Aorta (tissue), 5 donors: ENCODE measurements at regions not wholly inside any gene's neighbourhood (a gene's known extent, or its start where the extent isn't known, plus 50 kb on each side); places are given as distances from the start of the nearest gene placed in this dataset.

Experiments
- ATAC-seq: fragments of 200-7000 bp; cut with Tn5 transposase; one replicate; pipeline ENCODE4 v1.9.1; 2022; ENCODE audit warnings: moderate library complexity; ENCODE audit not compliant: low FRiP score
- DNase-seq, 2 donors: peaks; one replicate each; pipeline ENCODE4 v3.0.0-alpha.2; 2020
- H3K27ac ChIP-seq, 2 donors: one replicate each; pipeline ENCODE4 v1.5.1; 2013; ENCODE audit warnings: low read length in 2 of 2, mild to moderate bottlenecking in 2 of 2, moderate library complexity in 2 of 2, control low read depth in 1 of 2, inconsistent platforms in 1 of 2, low read depth in 1 of 2
- H3K27me3 ChIP-seq, 2 donors: one replicate each; pipeline ENCODE4 v1.6.1; 2013; ENCODE audit warnings: control low read depth in 1 of 2, low read length in 1 of 2, mild to moderate bottlenecking in 1 of 2, moderate library complexity in 1 of 2; ENCODE audit not compliant: insufficient read depth in 2 of 2, control insufficient read depth in 1 of 2
- H3K36me3 ChIP-seq, 2 donors: one replicate each; pipeline ENCODE4 v1.6.1; 2013; ENCODE audit warnings: control low read depth in 1 of 2, low read length in 1 of 2, mild to moderate bottlenecking in 1 of 2; ENCODE audit not compliant: insufficient read depth in 2 of 2, control insufficient read depth in 1 of 2
- H3K4me1 ChIP-seq, 2 donors: one replicate each; pipeline ENCODE4 v1.6.1; 2013; ENCODE audit warnings: low read length in 2 of 2, control low read depth in 1 of 2, mild to moderate bottlenecking in 1 of 2, moderate library complexity in 1 of 2; ENCODE audit not compliant: insufficient read depth in 2 of 2, control insufficient read depth in 1 of 2
- H3K4me3 ChIP-seq, 2 donors: one replicate each; pipeline ENCODE4 v1.5.1; 2013; ENCODE audit warnings: low read length in 2 of 2, control low read depth in 1 of 2, mild to moderate bottlenecking in 1 of 2
- H3K9me3 ChIP-seq: one replicate; pipeline ENCODE4 v1.6.1; 2013; ENCODE audit warnings: mild to moderate bottlenecking, low read length; ENCODE audit not compliant: control insufficient read depth
- WGBS, 2 donors: extraction: QIAGEN DNeasy Blood & Tissue Kit; methylation state at CpG; one replicate each; pipeline ENCODE4 v1.1.7; 2013; 5-methylcytosine and 5-hydroxymethylcytosine counted together
- intact Hi-C, 2 donors: fragments of 100-400 bp; cut with DNase I; formaldehyde crosslinking; loops; one replicate each; pipeline versions ENCODE4 v1.14.2 to v1.15.0; 2022
- donor health status: healthy with polysubstance abuse.
- donor health status: Bipolar disorder and iron deficiency.
- donor health status: DM: no; HTN: no; CAD: no.
- donor health status: DM: no; HTN: no; CAD: no.
- donor health status: DM: yes; HTN: yes; CAD: no.

DNA sequence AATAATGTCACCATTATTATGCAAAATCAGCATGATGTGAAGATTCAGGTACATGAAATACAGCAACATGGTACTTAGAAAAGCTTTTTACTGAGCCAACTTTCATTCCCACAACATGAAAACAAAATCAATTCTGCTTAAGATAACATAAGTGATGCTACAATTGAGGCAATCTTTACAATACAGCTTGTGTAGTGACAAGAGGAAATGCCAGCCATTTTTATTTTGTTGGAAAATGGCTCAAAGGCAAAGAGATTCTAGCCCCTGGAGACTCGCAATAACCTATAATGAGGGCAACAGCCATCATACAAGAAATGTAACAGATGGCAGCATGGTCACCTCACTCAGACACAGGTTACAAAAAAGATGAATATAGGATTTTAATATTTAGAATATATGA, 560.4 kb downstream of the SPOCK3 start:
- Histone ChIP-seq H3K27me3 (no peaks in the 10 kb centered on the region), H3K9me3 (no peaks in the 10 kb centered on the region)

DNA sequence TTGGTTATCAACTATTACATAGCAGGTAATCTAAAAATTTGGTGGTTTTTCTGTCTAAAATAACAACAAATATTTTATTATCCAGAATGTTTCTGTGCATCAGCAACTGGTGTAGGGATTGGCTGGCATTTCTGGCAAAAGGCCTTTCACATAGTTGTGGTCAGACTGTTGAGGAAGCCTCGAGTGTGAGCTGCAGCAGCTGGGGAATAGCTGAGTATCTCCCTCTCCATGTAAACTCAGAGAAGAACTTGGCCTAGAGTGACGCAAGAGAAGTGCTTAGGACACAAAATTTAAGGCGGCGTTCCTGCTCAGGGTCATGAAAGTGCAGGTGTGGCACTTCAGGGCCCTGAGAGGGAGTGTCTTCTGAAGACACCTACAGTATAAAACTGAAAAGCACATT, 558.9 kb downstream of the SPOCK3 start:
- Histone ChIP-seq H3K27me3 (no peaks in the 10 kb centered on the region), H3K4me1 (no peaks in the 10 kb centered on the region), H3K9me3 (no peaks in the 10 kb centered on the region), H3K4me3 (no peak overlapping the region), H3K27ac (no peak overlapping the region), H3K36me3 (no peaks in the 10 kb centered on the region)
- intact Hi-C loops = no loop called here
- DNase-seq (no peak), ATAC-seq (no peak)
- WGBS, 2 donors = 62 to 68% methylated on average over 4 of the region's 4 CpGs

More for the DNA sequence above, 560.4 kb downstream of the SPOCK3 start:
- Histone ChIP-seq H3K36me3 (no peaks in the 10 kb centered on the region), H3K4me3 (no peak overlapping the region), H3K27ac (no peak overlapping the region), H3K4me1 (no peaks in the 10 kb centered on the region)
- DNase-seq (no peak), ATAC-seq (no peak)
- 83 to 85% methylated on average over 1 of the region's 1 CpG for WGBS, 2 donors
- intact Hi-C loops = no loop called here

DNA sequence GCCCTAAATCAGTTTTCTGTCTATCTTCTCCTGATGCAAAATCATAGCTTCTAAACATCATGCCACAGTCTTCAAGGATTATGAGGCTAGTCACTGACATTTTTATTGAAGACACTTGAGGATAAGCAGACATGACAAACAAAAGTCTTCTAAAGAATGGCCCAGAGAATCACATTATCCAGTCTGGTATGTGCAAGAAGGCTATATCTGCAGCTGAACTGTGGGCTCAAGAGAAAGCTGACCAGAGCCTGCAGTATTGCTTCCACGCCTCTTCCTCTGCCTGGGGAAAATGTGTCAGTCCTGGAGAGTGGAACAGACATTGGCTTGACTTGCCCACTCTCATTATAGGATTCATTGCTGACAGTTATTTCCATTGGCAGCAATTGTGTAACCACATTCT, 553.5 kb downstream of the SPOCK3 start:
- no peak overlapping the region for H3K27ac ChIP-seq
- intact Hi-C loops = no loop called here
- ATAC-seq (no peak), DNase-seq (no peak)
- no peaks in the 10 kb centered on the region for H3K9me3 ChIP-seq
- no peaks in the 10 kb centered on the region for H3K36me3 ChIP-seq
- no peaks in the 10 kb centered on the region for H3K4me1 ChIP-seq
- H3K27me3 ChIP-seq = no peaks in the 10 kb centered on the region
- no peak overlapping the region for H3K4me3 ChIP-seq
- WGBS, 2 donors = 73 to 84% methylated on average over 1 of the region's 1 CpG

DNA sequence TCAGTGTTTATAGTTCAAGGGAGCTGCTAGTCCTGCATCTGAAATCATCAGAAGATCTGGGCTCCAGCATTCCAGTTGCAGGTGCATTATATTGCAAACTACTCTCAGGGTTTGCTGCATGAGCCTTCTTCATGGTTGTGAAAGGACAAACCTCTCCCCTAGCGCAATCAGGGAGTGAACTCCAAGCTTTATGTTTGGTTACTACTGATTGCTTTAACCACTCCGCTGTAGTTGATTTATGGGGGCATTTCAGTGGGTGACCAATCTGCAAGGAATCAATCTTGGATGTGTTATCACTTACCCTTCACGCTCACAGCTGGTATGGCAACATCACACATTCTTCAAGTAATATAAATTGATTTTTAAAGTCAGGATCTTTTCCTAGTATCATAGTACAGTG, 552.1 kb downstream of the SPOCK3 start:
- Histone ChIP-seq H3K36me3 (no peaks in the 10 kb centered on the region), H3K27me3 (no peaks in the 10 kb centered on the region), H3K4me1 (no peaks in the 10 kb centered on the region), H3K27ac (no peak overlapping the region), H3K4me3 (no peak overlapping the region), H3K9me3 (no peaks in the 10 kb centered on the region)
- ATAC-seq (no peak), DNase-seq (no peak)
- 15 to 48% methylated on average over 3 of the region's 3 CpGs for WGBS, 2 donors
- intact Hi-C loops = no loop called here
